G401 (cell line): ENCODE measurements at regions not wholly inside any gene's neighbourhood (a gene's known extent, or its start where the extent isn't known, plus 50 kb on each side); places are given as distances from the start of the nearest gene placed in this dataset.

Experiments used
- DNase-seq: peaks from one replicate; pipeline ENCODE4 v3.0.0-alpha.2; 2015; ENCODE audit warnings: low spot score
- in situ Hi-C: cut with HindIII; loops from 2 replicates; pipeline ENCODE4 v1.10.0; 2016; ENCODE audit warnings: low sequenced_read_pairs, mixed read lengths

DNA sequence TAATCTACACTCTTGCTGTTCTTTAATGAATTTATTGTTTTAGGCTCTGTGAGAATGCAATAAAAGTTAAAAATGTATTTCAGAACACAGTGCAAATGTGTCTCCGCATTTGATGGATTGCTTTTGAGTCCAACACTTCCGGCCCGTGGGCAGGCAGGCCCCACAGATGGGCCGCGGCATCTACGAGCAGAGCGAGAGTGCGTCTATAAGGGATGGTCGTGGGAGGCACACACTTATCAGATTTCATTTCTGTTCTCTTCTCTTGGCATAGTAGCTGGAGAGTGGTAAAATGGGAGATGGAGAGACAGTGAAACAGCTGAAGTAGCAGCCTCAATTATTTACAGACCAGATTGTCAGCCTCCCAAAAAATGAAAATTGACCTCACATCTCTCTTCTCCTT lies 134.2 kb downstream of the NAV1 start:
- no peak for DNase-seq
- in situ Hi-C loops: no loop called here

- no peak for DNase-seq
- in situ Hi-C loops: no loop called here
Measured at GRCh38 chr1:201673915-201674314, 135.0 kb downstream of the NAV1 start.

DNA sequence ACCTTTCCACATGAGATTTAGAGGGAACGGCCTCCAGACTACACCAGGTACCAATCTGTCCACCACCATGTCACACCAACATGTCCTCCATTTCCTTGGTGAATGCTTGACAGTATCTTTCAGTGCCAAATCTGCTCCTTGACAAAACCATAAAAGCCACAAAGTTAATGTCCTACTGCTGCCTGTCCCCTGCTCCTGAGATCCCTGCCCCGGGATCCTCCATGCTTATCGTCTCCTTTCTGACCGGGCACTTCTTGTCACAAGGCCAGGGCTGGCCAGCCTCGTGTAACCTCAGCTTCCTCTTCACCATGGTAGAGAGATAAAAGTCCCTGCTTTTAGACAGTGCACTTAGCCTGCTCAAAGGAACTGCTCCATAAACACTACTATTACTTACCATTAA lies 136.2 kb downstream of the NAV1 start:
- in situ Hi-C loops: no loop called here
- DNase-seq: no peak

GRCh38 chr1:201676197-201676596 lies 137.3 kb downstream of the NAV1 start:
- in situ Hi-C loops: no loop called here

DNA sequence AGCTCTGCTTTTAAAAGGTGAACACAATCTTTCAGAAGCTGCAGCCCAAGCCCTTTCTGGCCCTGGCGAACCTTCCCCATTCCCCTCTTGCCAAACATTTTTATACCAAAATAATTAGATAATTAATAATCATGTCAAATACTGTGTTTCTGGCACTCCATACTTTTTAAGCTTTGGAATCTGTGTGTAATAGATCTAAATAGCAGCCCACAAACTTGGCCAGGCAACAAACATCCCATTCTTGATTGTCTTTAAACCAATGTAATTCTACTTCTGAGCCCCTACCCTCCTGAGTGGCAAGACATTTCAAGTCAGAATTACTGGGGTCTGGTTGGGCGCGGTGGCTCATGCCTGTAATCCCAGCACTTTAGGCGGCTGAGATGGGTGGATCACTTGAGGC lies 137.7 kb downstream of the NAV1 start:
- no peak for DNase-seq
- in situ Hi-C loops: no loop called here

More at GRCh38 chr1:201676197-201676596, 137.3 kb downstream of the NAV1 start:
- no peak for DNase-seq

DNA sequence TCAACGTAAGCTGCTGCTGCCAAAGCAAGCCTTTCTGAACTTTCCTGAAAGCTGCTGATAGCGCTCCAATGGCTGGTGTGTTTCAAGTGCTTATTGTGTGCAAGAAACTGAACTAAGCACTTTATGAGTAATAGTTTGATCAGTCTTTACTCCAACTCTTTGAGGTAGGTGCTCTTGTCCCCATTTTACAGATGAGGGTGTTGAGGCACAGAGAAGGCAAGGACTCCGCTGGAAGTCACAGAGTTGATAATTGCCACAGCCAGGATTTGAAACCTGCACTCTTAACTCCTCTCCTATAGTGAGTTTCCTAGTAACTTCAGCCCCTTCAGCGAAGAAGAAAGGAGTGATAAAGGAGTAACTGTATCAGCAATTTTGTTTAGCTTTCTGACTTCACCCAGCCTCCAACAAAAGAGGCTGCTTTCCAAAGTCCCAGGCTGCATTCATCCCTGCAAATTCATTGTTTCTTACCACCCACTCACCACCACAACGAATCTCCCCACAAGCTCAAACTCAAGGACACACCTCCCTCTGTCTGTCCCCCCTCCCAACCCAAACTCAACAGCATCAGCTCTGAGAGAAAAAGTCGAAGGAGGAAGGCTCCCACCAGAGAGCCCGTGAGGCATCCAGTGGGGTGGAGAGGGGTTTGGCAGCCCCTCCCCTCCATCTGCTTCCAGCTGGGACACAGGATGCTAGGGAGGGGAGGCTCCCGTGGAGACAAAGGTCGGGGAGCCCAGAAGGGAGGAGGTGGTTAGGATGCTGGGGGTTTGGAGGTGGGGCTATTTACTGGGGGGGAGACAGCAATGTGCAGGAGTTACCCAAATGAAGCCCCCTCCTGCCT lies 139.6 kb downstream of the NAV1 start:
- in situ Hi-C loops: no loop called here
- no peak for DNase-seq

DNA sequence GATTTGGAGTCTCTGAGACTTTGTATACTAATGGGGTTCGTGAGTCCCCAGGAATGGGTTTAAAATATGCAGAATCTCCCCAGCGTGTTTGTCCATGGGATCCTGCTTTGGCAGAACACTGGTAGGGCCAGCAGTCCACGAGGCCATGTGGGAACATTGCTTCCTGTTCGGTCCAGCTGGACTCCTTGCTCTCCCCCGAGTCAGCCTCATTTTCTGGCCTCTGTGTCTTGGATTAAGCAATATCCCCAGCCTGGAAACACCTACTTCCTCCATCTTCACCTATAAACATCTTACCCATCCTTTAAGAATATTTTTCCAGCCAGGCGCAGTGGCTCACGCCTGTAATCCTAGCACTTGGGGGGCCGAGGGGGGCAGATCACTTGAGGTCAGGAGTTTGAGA lies 142.4 kb downstream of the NAV1 start:
- in situ Hi-C loops: no loop called here

GRCh38 chr1:201682964-201683363 lies 144.0 kb downstream of the NAV1 start:
- in situ Hi-C loops: no loop called here
- DNase-seq: no peak

More for the DNA sequence above, 142.4 kb downstream of the NAV1 start:
- no peak for DNase-seq

DNA sequence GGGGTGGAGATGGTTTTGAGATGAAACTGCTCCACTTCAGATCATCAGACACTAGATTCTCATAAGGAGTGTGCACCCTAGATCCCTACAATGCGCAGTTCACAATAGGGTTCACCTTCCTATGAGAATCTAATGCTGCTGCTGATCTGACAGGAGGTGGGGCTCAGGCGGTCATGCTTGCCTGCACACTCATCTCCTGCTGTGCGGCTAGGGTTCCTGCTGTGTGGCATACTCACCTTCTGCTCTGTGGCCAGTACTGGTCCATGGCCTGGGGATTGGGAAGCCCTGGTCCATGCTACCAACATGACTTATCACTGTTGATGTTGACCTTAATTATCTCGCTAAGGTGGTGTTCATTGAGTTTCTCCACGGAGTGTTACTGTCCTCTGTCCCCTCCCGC lies 144.5 kb downstream of the NAV1 start:
- no peak for DNase-seq
- in situ Hi-C loops: no loop called here

GRCh38 chr1:201685485-201685884 lies 143.5 kb upstream of the IPO9 start:
- in situ Hi-C loops: no loop called here
- no peak for DNase-seq

GRCh38 chr1:201686714-201687455 lies 142.1 kb upstream of the IPO9 start:
- in situ Hi-C loops: no loop called here
- no peak for DNase-seq

GRCh38 chr1:201688514-201688913 lies 140.4 kb upstream of the IPO9 start:
- in situ Hi-C loops: no loop called here
- DNase-seq: no peak

DNA sequence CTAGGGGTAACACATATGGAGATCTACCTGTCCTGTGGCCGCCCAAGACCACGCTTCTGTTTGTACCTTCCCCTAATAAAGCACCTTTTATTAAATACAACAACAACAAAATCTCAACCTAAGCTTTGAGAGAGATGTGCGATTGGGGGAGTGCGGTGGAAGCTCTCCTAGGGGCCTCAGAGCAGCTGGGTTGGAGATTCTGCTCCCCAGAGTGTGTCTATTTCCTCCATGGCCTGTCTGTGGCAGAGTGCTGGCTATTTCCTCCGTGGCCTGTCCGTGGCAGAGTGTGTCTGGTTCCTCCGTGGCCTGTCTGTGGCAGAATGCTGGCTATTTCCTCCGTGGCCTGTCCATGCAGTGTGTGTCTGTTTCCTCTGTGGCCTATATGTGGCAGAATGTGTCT lies 139.3 kb upstream of the IPO9 start:
- in situ Hi-C loops: no loop called here
- no peak for DNase-seq

DNA sequence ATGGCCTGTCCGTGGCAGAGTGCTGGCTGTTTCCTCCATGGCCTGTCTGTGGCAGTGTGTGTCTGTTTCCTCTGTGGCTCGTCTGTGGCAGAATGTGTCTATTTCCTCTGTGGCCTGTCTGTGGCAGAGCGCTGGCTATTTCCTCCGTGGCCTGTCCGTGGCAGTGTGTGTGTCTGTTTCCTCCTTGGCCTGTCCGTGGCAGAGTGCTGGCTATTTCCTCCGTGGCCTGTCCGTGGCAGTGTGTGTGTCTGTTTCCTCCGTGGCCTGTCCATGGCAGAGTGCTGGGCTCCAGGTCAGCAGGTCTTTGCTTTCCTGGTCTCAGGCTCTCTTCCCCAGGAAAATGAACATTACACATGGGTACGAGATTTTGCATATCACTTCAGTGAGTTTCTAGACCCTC lies 138.4 kb upstream of the IPO9 start:
- in situ Hi-C loops: no loop called here
- no peak for DNase-seq

GRCh38 chr1:201691716-201692554 lies 137.0 kb upstream of the IPO9 start:
- DNase-seq: no peak
- in situ Hi-C loops: no loop called here

- in situ Hi-C loops: no loop called here
- DNase-seq: no peak
Measured at GRCh38 chr1:201692555-201693394, 136.2 kb upstream of the IPO9 start.

DNA sequence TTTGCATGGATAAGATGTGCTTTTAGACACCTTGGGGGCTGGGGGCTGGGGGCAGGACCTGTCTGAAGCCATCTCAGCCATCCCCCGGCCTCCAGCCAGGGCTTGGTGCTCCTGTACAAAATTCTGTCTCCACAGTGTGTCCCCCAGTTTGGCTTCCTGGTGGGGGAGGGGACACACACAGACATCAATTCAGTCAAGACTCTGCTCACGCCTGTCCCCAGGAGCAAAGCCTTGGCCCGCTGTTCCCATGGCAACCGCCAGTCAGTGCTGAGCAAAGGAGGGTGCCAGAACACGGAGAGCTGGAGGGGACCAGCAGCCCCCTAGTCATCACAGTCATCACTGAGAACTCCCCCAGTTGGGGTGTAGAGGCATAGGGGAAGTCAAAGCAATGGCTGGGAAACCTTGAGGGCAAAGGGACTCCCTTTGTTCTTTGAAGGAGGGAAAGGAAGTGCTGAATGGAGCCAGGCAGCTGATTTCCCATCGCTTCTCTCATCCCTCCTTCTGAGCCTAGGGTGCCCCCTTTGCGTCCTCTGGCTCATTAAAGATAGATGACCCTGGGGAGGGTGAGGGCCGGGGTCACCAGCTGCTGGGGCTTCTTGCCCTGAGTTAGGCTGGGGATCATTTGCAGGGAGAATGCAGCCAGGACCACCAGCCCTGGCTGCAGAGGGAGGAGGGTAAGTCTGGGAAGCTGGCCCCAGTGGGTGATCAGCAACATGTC lies 134.9 kb upstream of the IPO9 start:
- in situ Hi-C loops: no loop called here
- no peak for DNase-seq

DNA sequence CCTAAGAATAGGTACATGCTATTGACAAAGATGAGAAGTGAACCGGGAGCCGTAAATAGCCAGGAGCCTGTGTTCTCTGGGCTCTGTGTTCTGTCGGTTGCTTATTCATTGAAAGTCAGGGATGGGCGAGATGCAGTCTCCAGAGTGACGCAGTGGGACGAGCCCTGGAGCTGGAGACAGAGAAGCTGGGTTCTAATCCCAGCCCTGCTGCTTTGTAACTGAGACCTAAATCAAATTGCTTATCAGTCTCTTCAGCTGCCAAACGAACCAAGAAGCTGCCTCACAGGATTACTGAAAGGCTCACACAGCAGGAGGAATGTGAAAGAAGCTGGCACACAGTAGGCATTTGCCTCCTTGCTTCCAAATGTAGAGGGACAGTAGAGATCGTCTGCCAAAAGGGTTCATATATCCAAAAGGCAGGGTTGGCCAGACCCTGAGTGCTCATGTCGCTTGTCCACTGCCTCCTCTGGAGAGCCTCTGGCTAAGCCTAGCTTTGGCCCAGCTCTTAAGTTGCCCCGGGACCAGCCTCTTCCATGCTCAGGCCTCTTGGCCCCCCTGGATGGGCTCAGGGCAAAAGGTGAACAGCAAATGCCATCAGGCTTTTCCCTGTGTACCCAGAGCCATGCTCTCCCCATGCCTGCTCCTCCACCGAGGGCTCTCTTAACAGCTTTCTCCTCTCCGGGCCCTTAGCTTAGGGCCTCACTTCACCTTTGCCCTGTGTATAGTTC lies 134.2 kb upstream of the IPO9 start:
- in situ Hi-C loops: no loop called here
- DNase-seq: no peak
